Ascending aorta (tissue), 2 donors: ENCODE measurements at regions not wholly inside any gene's neighbourhood (a gene's known extent, or its start where the extent isn't known, plus 50 kb on each side); places are given as distances from the start of the nearest gene placed in this dataset.

Source experiments
- DNase-seq, 2 donors: peaks; one replicate each; pipeline ENCODE4 v3.0.0-alpha.2; 2019; ENCODE audit warnings: low spot score in 2 of 2
- H3K27ac ChIP-seq, 2 donors: fragments of 200-600 bp; sonication (generic); one replicate each; pipeline ENCODE4 v1.5.1; 2016 to 2017; ENCODE audit warnings: mild to moderate bottlenecking in 1 of 2
- H3K27me3 ChIP-seq: fragments of 200-600 bp; sonication (generic); one replicate; pipeline ENCODE4 v1.5.1; 2017
- H3K36me3 ChIP-seq, 2 donors: fragments of 200-600 bp; sonication (generic); one replicate each; pipeline ENCODE4 v1.5.1; 2016
- H3K4me1 ChIP-seq, 2 donors: fragments of 200-600 bp; sonication (generic); one replicate each; pipeline ENCODE4 v1.5.1; 2016 to 2017; ENCODE audit warnings: mild to moderate bottlenecking in 1 of 2
- H3K4me3 ChIP-seq, 2 donors: fragments of 200-600 bp; sonication (generic); one replicate each; pipeline ENCODE4 v1.5.1; 2016 to 2017; ENCODE audit warnings: mild to moderate bottlenecking in 1 of 2
- H3K9me3 ChIP-seq, 2 donors: fragments of 200-600 bp; sonication (generic); one replicate each; pipeline ENCODE4 v1.5.1; 2016
- CTCF ChIP-seq, 3 experiments: fragments of 200-600 bp in 2 of 3; fragments of 450-650 bp in 1 of 3; sonication (generic) in 2 of 3; IDR thresholded peaks; one replicate each; pipeline ENCODE4 v1.5.1; 2016 to 2019; ENCODE audit warnings: antibody characterized with exemption in 3 of 3, mild to moderate bottlenecking in 1 of 3, moderate library complexity in 1 of 3
- intact Hi-C: fragments of 100-400 bp; cut with DNase I; formaldehyde crosslinking; loops from one replicate; pipeline ENCODE4 v1.15.1; 2023

- no peak overlapping the region for H3K4me3 ChIP-seq
- H3K27me3 ChIP-seq: no peaks in the 10 kb centered on the region
- no peak overlapping the region for H3K27ac ChIP-seq
- intact Hi-C loops: no loop called here
- no peaks in the 10 kb centered on the region for H3K4me1 ChIP-seq
- no peak for TF ChIP-seq CTCF (IDR thresholded peaks at IDR 0.05)
- H3K9me3 ChIP-seq: no peaks in the 10 kb centered on the region
- DNase-seq: no peak
- no peaks in the 10 kb centered on the region for H3K36me3 ChIP-seq
These were observed 211.7 kb upstream of the PRICKLE1 start for GRCh38 chr12:42801271-42801670.

DNA sequence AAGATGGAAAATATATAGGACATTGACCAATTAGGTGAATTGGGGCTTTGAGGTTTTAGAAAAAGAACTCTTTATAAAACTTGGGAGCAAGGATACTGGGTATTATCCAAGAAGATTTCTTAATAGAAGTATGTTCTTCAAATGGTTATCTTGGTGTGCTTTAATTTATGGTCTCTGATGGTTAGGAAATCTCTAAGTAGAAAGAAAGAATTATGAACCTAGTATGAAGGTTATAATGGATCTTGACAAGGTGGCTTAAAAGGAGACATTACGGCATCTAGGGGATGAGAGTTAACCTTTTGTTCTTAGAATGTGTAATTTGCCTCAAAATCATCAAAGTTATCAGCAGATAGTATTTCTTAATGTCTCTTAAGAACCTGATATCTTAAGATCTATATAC lies 210.4 kb upstream of the PRICKLE1 start:
- H3K27me3 ChIP-seq: no peaks in the 10 kb centered on the region
- no peak overlapping the region for H3K4me3 ChIP-seq
- TF ChIP-seq CTCF (IDR thresholded peaks at IDR 0.05): no peak
- H3K27ac ChIP-seq: no peak overlapping the region
- no peaks in the 10 kb centered on the region for H3K9me3 ChIP-seq
- intact Hi-C loops: no loop called here
- no peaks in the 10 kb centered on the region for H3K36me3 ChIP-seq
- no peak for DNase-seq
- H3K4me1 ChIP-seq: no peaks in the 10 kb centered on the region

GRCh38 chr12:42798811-42799438 lies 209.4 kb upstream of the PRICKLE1 start:
- Histone ChIP-seq H3K4me3 (no peak overlapping the region), H3K36me3 (no peaks in the 10 kb centered on the region), H3K27ac (no peak overlapping the region), H3K27me3 (no peaks in the 10 kb centered on the region), H3K4me1 (no peaks in the 10 kb centered on the region), H3K9me3 (no peaks in the 10 kb centered on the region)
- no peak for DNase-seq
- no peak for TF ChIP-seq CTCF (IDR thresholded peaks at IDR 0.05)
- intact Hi-C loops: no loop called here

GRCh38 chr12:42794806-42795205 lies 205.3 kb upstream of the PRICKLE1 start:
- H3K4me1 ChIP-seq: no peaks in the 10 kb centered on the region
- no peaks in the 10 kb centered on the region for H3K9me3 ChIP-seq
- no peak for TF ChIP-seq CTCF (IDR thresholded peaks at IDR 0.05)
- intact Hi-C loops: no loop called here
- H3K4me3 ChIP-seq: no peak overlapping the region
- no peaks in the 10 kb centered on the region for H3K27me3 ChIP-seq
- H3K27ac ChIP-seq: no peak overlapping the region
- DNase-seq: no peak
- H3K36me3 ChIP-seq: no peaks in the 10 kb centered on the region

- TF ChIP-seq CTCF (IDR thresholded peaks at IDR 0.05): no peak
- H3K4me3 ChIP-seq: no peak overlapping the region
- no peaks in the 10 kb centered on the region for H3K9me3 ChIP-seq
- no peak for DNase-seq
- intact Hi-C loops: no loop called here
- no peaks in the 10 kb centered on the region for H3K4me1 ChIP-seq
- no peaks in the 10 kb centered on the region for H3K36me3 ChIP-seq
- no peaks in the 10 kb centered on the region for H3K27me3 ChIP-seq
- H3K27ac ChIP-seq: no peak overlapping the region
These were observed 203.6 kb upstream of the PRICKLE1 start for GRCh38 chr12:42793166-42793565.

DNA sequence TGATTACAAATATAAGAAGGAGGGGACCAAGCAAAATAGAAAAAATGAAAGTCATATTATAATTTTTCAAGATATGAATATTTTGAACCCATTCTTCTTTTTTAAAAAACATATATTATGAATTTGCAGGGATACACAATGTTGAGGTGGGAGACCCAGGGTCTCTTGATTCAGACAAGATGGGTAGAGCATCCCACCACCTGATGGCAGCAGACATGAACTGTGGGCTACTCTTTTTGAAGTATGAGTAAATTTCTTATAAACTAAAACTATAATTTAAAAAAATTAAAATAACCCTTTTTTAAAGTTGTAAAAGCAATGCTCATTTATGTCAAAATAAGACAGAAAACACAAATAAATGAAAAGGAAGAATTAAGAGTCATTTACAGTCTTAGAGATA lies 202.7 kb upstream of the PRICKLE1 start:
- Histone ChIP-seq H3K4me3 (no peak overlapping the region), H3K4me1 (no peaks in the 10 kb centered on the region), H3K9me3 (no peaks in the 10 kb centered on the region), H3K27me3 (no peaks in the 10 kb centered on the region), H3K36me3 (no peaks in the 10 kb centered on the region), H3K27ac (no peak overlapping the region)
- no peak for TF ChIP-seq CTCF (IDR thresholded peaks at IDR 0.05)
- DNase-seq: no peak
- intact Hi-C loops: no loop called here
